ENCODE measurements at regions not wholly inside any gene's neighbourhood (a gene's known extent, or its start where the extent isn't known, plus 50 kb on each side); places are given as distances from the start of the nearest gene placed in this dataset.

GRCh38 chr13:31867709-31868108 is 128.4 kb downstream of the RXFP2 start:
- no peak overlapping the region for H3K4me3 ChIP-seq (ENCODE audit: low read depth, low read length)
- ChIA-PET CTCF (interaction anchor here (0.7 kb wide), 1 partner anchor 132 kb away, joined by 4 read pairs; no protein-coding TSS in a partner anchor), POLR2A (no interaction called here)
- TF ChIP-seq CTCF (IDR thresholded peaks at IDR 0.05; ENCODE audit: insufficient read depth, low read length, missing control alignments): no peak
- no peak for DNase-seq (ENCODE audit: low read depth, low spot score)

- CTCF ChIA-PET: interaction anchor here (1.3 to 2.0 kb wide), 2 partner anchors 40 to 445 kb away, joined by 3 to 5 read pairs; no protein-coding TSS in a partner anchor
- no peak for TF ChIP-seq CTCF (IDR thresholded peaks at IDR 0.05; ENCODE audit: insufficient read depth, low read length, missing control alignments)
- no peak overlapping the region for H3K4me3 ChIP-seq (ENCODE audit: low read depth, low read length)
- POLR2A ChIA-PET: no interaction called here
- no peak for DNase-seq (ENCODE audit: low read depth, low spot score)
Measured at GRCh38 chr13:31869582-31869981, 130.3 kb downstream of the RXFP2 start.

- H3K4me3 ChIP-seq (ENCODE audit: low read depth, low read length): no peak overlapping the region
- CTCF ChIA-PET: interaction anchor here (1.3 to 2.0 kb wide), 2 partner anchors 39 to 446 kb away, joined by 3 to 5 read pairs; no protein-coding TSS in a partner anchor
- no peak for DNase-seq (ENCODE audit: low read depth, low spot score)
- POLR2A ChIA-PET: no interaction called here
- TF ChIP-seq CTCF (IDR thresholded peaks at IDR 0.05; ENCODE audit: insufficient read depth, low read length, missing control alignments): no peak
Measured at GRCh38 chr13:31870511-31870910, 131.2 kb downstream of the RXFP2 start.

GRCh38 chr13:31873145-31873544 is 133.8 kb downstream of the RXFP2 start:
- no peak for TF ChIP-seq CTCF (IDR thresholded peaks at IDR 0.05; ENCODE audit: insufficient read depth, low read length, missing control alignments)
- no peak overlapping the region for H3K4me3 ChIP-seq (ENCODE audit: low read depth, low read length)
- no peak for DNase-seq (ENCODE audit: low read depth, low spot score)
- ChIA-PET POLR2A (no interaction called here), CTCF (no interaction called here)

- CTCF ChIA-PET: interaction anchor here (1.6 kb wide), 1 partner anchor 35 kb away, joined by 5 read pairs; no protein-coding TSS in a partner anchor
- no peak for TF ChIP-seq CTCF (IDR thresholded peaks at IDR 0.05; ENCODE audit: insufficient read depth, low read length, missing control alignments)
- H3K4me3 ChIP-seq (ENCODE audit: low read depth, low read length): no peak overlapping the region
- POLR2A ChIA-PET: no interaction called here
- no peak for DNase-seq (ENCODE audit: low read depth, low spot score)
Measured at GRCh38 chr13:31875134-31875533, 135.8 kb downstream of the RXFP2 start.

GRCh38 chr13:31878052-31878451 is 138.7 kb downstream of the RXFP2 start:
- TF ChIP-seq CTCF (IDR thresholded peaks at IDR 0.05; ENCODE audit: insufficient read depth, low read length, missing control alignments): no peak
- ChIA-PET POLR2A (no interaction called here), CTCF (no interaction called here)
- no peak for DNase-seq (ENCODE audit: low read depth, low spot score)
- H3K4me3 ChIP-seq (ENCODE audit: low read depth, low read length): no peak overlapping the region

Data from AG04449 (cell line).